ENCODE measurements at regions not wholly inside any gene's neighbourhood (a gene's known extent, or its start where the extent isn't known, plus 50 kb on each side); places are given as distances from the start of the nearest gene placed in this dataset.
"Not testable (repeated sequence)": the region's sequence is repeated elsewhere in the genome, so short reads cannot be mapped to it uniquely, and the experiment has no call there.

DNA sequence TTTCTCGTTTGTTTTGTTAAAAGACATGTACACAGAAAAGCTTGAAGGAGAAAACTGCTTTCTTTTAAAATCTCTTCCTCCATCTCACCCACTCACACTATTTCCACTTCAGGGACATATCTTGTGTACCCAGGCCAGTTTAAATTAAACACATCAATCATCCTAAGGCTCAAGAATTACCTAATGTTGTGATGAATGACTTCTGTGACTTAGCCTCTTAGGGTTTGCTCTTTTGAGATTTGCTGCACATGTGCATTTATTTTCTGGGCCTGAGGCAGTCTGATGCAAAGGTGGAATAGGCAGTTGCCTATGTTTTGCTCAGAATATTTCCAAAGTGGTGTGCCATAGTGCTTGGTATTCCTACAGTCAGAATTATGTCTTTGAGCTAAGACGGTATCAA lies 439.9 kb upstream of the CHD1 start:
- no peak for DNase-seq (ENCODE audit: extremely low read depth, low read depth, low spot score)

- no peak for DNase-seq (ENCODE audit: extremely low read depth, low read depth, low spot score)
Measured at GRCh38 chr5:99355881-99356280, 427.1 kb upstream of the CHD1 start.

GRCh38 chr5:99349787-99350186 lies 421.0 kb upstream of the CHD1 start:
- DNase-seq (ENCODE audit: extremely low read depth, low read depth, low spot score), result no peak

DNA sequence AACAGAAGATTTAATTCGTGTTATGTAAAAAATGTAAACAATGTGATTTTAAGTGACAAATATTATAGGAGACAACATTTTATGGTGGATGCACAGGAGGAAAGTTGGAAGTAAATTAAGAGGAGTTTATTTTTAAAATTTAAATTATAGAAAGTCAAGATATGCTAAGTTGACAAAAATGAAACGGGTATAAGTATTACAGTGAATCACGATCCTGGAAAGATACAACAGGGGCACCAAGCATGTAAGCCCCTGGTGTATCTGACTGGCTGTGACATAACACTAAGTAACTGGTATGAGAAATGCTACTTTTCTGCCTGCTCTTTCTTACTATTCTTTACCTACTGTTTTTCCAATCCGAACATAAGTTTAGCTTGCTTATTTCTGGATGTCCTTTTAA lies 419.8 kb upstream of the CHD1 start:
- DNase-seq (ENCODE audit: extremely low read depth, low read depth, low spot score), result no peak

DNA sequence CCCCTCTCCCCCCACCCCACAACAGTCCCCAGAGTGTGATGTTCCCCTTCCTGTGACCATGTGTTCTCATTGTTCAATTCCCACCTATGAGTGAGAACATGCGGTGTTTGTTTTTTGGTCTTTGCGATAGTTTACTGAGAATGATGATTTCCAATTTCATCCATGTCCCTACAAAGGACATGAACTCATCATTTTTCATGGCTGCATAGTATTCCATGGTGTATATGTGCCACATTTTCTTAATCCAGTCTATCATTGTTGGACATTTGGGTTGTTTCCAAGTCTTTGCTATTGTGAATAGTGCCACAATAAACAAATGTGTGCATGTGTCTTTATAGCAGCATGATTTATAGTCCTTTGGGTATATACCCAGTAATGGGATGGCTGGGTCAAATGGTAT lies 411.0 kb upstream of the CHD1 start:
- DNase-seq (ENCODE audit: extremely low read depth, low read depth, low spot score), result not testable (repeated sequence)

DNA sequence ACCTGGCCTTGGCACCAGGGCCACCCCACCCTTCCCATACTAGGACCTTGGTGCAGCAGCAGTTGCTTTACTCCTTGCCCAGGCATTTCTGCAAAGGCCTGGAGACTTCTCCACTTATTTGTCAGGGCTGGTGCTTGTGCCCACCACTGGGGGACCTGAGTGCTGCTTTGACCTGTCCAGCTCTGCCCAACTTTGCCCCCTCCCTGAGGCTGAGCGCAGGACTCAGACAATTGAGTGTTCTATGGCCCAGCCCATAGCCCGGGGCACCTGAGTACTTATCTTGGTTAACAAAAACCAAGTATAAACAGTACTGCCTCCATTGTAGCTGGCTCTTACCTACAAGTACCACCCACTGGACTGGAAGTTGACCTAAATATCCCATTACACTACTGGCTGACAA lies 406.1 kb upstream of the CHD1 start:
- DNase-seq (ENCODE audit: extremely low read depth, low read depth, low spot score), result no peak

- no peak for DNase-seq (ENCODE audit: extremely low read depth, low read depth, low spot score)
Measured at GRCh38 chr5:99331061-99331460, 402.3 kb upstream of the CHD1 start.

DNA sequence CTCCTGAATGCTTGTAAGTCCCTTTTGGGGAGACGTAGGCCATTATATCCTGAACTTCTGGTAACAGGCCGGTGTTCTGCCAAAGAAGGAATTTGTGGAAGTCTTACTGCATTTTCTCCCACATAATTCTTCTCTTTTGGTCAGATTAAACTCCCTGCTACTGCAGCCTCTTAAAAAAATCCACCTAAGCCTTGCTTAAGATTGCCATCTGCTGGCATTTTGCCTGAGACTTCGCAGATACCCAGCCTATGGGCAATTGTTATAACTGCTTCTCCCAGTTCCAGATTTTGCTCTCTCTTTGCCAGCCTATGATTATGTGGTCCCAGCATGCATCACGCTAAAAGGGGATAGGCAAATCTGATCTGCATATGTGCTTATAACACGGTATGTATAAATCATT lies 391.6 kb upstream of the CHD1 start:
- no peak for DNase-seq (ENCODE audit: extremely low read depth, low read depth, low spot score)

DNA sequence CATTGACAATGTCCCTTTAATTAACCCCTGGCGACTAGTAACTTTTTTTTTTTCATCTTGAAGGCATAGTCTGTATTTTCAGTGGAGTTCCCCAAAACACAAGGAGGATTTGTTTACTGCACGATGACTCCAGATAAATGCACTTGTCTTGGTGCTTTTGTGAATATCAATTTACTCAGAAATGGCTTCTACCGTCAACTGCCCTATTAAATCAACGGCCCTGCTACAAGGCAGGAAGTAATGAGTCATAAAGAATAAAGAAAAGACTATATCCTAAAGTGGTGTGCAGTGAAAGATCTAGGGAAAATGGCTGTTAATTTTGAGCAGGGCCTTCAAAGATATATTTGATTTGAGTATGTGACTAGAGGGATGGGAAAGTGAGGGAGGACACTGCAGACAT lies 388.3 kb upstream of the CHD1 start:
- DNase-seq (ENCODE audit: extremely low read depth, low read depth, low spot score), result no peak

GRCh38 chr5:99316484-99316883 lies 387.7 kb upstream of the CHD1 start:
- no peak for DNase-seq (ENCODE audit: extremely low read depth, low read depth, low spot score)

- no peak for DNase-seq (ENCODE audit: extremely low read depth, low read depth, low spot score)
Measured at GRCh38 chr5:99315413-99316183, 386.8 kb upstream of the CHD1 start.

DNA sequence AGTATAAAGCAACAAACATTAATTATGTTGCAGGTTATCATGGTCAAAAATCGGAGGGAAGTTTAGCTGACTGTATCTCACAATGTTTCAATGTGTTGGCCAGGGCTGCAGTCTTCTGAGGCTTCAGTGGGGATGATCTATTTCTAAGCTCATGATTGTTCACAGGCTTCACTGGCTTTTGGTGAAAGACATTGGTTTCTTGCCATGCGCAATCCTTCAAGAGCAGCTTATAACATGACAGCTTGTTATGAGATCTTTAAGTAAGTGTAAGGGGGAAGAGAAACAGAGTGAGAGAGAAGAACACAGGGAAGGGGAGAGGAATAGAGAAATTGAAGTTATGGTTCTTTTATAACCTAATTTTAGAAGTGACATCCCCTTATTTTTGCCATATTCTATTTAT lies 385.9 kb upstream of the CHD1 start:
- DNase-seq (ENCODE audit: extremely low read depth, low read depth, low spot score), result no peak

GRCh38 chr5:99308131-99308530 lies 379.3 kb upstream of the CHD1 start:
- DNase-seq (ENCODE audit: extremely low read depth, low read depth, low spot score), result no peak

DNA sequence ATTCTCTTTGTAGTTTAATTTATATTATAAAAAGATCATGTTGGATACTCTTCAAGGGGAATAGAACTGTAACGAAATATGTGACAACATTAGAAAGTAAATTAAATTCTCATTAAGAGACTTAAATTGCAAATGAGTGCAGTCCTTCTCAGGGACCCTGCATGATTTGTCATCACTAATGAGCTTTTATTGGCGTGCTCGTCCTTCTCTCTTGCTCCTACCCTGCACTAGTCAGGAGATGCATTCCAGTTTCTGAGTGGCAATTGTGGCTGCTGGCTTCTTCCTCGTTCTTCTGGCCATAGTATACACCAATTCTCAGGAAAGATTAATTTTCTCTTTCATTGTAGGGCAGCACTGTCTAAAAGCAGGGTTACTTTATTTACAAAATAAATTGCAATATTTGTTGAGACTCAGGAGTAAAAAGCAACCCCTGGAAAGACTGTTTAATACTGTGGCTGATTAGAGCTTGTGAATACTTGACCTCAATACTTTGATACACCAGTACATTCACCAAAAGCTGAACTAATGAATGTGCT lies 376.3 kb upstream of the CHD1 start:
- no peak for DNase-seq (ENCODE audit: extremely low read depth, low read depth, low spot score)

- DNase-seq (ENCODE audit: extremely low read depth, low read depth, low spot score), result no peak
Measured at GRCh38 chr5:99285606-99286005, 356.8 kb upstream of the CHD1 start.

DNA sequence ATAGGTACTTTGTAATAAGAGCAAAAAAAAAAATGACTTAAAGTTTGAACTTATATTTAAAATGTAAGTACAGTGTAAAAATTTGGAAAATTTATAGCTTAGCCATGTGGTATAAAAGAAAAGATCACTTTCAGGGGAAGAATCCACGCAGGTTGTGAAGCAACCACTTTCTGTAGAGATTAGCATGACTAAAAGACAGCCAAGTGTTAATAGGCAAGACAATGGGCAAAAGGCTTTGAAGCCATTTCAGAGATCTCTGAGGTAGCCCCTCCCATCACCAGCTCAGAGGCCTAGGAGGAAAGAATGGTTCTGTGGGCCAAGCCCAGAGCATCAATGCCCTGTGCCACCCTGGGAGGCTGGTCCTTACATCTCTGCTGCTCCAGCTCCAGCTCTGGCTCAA lies 346.3 kb upstream of the CHD1 start:
- DNase-seq (ENCODE audit: extremely low read depth, low read depth, low spot score), result no peak

GRCh38 chr5:99272576-99272975 lies 343.8 kb upstream of the CHD1 start:
- DNase-seq (ENCODE audit: extremely low read depth, low read depth, low spot score), result no peak

GRCh38 chr5:99258819-99259218 lies 330.0 kb upstream of the CHD1 start:
- no peak for DNase-seq (ENCODE audit: extremely low read depth, low read depth, low spot score)

- DNase-seq (ENCODE audit: extremely low read depth, low read depth, low spot score), result no peak
Measured at GRCh38 chr5:99248066-99248465, 319.3 kb upstream of the CHD1 start.

DNA sequence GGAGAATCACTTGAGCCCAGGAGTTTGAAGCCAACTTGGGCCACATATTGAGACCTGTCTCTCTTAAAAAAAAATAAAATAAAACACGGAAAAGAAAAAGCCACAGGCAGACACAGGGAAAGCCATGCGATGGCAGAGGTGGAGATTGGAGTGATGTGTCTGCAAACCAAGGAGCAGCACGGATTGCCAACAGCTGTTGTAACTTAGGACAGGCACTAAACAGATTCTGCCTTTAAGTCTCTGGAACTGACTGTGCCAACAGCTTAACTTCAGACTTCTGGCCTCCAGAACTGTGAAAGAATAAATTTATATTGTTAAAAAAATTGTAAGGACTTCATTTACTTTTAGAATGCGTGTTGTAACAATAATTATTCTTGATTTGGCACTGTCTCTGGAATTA lies 318.5 kb upstream of the CHD1 start:
- no peak for DNase-seq (ENCODE audit: extremely low read depth, low read depth, low spot score)

DNA sequence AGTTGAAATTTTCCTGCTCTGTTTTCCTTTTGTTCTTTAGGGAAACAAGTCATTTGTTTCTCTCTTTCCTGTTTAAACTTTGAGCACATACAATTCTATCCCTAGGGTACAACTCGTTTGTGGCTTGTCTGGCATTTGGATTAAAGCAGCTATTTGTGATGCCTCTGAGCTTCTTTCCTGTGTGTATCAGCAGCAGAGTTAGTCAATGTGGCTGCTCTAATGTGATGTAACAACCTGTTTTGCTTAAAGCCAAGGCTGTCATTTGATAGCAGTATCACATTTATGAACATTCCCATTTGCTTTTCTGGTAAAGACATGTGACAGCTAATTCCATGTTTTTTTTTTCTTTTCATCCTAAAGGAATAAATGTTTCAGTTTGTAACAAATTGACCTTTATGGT lies 314.3 kb upstream of the CHD1 start:
- DNase-seq (ENCODE audit: extremely low read depth, low read depth, low spot score), result no peak

DNA sequence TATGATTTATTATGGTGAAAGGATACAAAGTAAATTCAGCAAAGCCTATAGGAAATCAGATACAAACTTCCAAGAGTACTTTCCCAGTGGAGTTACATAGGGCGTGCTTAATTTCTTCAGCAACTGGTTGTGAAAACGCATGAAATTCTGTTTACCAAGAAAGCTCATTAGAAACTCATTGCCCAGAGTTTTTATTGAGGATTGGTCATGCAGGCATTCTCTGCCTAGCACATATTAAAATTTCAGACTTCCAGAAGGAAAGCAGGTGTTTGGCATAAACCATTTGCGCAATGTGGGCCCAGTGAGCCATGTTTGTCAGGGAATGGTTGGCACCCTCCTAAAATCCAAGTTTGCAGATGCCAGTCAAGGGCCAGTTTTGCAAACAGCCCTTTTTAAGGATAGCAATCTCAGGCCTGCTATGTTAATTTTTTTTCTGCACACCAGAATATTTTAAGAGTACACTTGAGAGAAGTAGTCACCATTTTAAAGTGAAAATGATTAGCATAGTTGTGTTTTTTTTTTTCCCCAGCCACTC lies 311.1 kb upstream of the CHD1 start:
- no peak for DNase-seq (ENCODE audit: extremely low read depth, low read depth, low spot score)
